Cerebellar nuclear complex (tissue), 1 donor: ENCODE measurements at regions not wholly inside any gene's neighbourhood (a gene's known extent, or its start where the extent isn't known, plus 50 kb on each side); places are given as distances from the start of the nearest gene placed in this dataset.

ENCODE experiments used
- DNase-seq, 2 experiments: peaks; one replicate each; lab custom pipeline; 2025; lab: John Stamatoyannopoulos, UW

- DNase-seq = no peak
These were observed 475.4 kb downstream of the PTPRU start for GRCh38 chr1:29711582-29712283.

- no peak for DNase-seq
These were observed 473.5 kb downstream of the PTPRU start for GRCh38 chr1:29709704-29710280.

GRCh38 chr1:29708796-29709703 is 472.7 kb downstream of the PTPRU start:
- DNase-seq = no peak

- DNase-seq = no peak
These were observed 472.1 kb downstream of the PTPRU start for GRCh38 chr1:29708381-29708780.

GRCh38 chr1:29707796-29708195 is 471.5 kb downstream of the PTPRU start:
- no peak for DNase-seq

GRCh38 chr1:29706936-29707335 is 470.6 kb downstream of the PTPRU start:
- DNase-seq = no peak

- DNase-seq = no peak
These were observed 468.1 kb downstream of the PTPRU start for GRCh38 chr1:29704430-29704829.

- no peak for DNase-seq
These were observed 467.5 kb downstream of the PTPRU start for GRCh38 chr1:29703596-29704370.

- DNase-seq = no peak
These were observed 464.2 kb downstream of the PTPRU start for GRCh38 chr1:29700491-29700890.

GRCh38 chr1:29698626-29699025 is 462.3 kb downstream of the PTPRU start:
- DNase-seq = no peak

GRCh38 chr1:29698033-29698432 is 461.7 kb downstream of the PTPRU start:
- no peak for DNase-seq

- DNase-seq = no peak
These were observed 461.1 kb downstream of the PTPRU start for GRCh38 chr1:29697391-29697780.

- DNase-seq = no peak
These were observed 460.5 kb downstream of the PTPRU start for GRCh38 chr1:29696656-29697390.

- DNase-seq = no peak
These were observed 459.5 kb downstream of the PTPRU start for GRCh38 chr1:29695803-29696202.

- DNase-seq = no peak
These were observed 458.7 kb downstream of the PTPRU start for GRCh38 chr1:29695036-29695435.

- DNase-seq = no peak
These were observed 455.2 kb downstream of the PTPRU start for GRCh38 chr1:29691499-29691898.

- no peak for DNase-seq
These were observed 453.8 kb downstream of the PTPRU start for GRCh38 chr1:29690156-29690555.

- no peak for DNase-seq
These were observed 453.2 kb downstream of the PTPRU start for GRCh38 chr1:29689372-29690030.

- no peak for DNase-seq
These were observed 452.4 kb downstream of the PTPRU start for GRCh38 chr1:29688471-29689365.
